Activated naive CD4-positive, alpha-beta T cell (primary cell): ENCODE measurements at regions not wholly inside any gene's neighbourhood (a gene's known extent, or its start where the extent isn't known, plus 50 kb on each side); places are given as distances from the start of the nearest gene placed in this dataset.

Source experiments
- DNase-seq, 4 experiments: peaks; one replicate each; lab custom pipeline; 2025; lab: John Stamatoyannopoulos, UW

DNA sequence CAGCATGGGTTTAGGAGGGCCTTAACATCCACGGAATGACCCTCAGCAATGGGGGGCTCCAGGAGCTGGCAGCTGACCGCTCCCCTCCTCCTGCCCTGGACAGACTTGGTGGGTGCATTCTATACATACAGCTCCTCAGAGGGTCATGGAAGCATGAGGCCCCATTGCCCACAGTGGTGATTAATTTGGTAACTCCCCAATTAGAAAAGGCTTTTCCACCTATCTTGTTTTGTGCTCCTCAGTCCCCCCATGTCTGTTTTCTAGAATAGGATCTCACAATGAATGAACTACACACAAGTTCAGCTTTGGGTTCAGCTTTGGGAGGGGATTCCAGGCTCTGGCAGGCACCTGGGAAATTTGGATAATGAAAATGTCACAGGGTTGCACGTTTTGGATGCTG lies 707.8 kb downstream of the UQCRFS1 start:
- DNase-seq, result no peak

DNA sequence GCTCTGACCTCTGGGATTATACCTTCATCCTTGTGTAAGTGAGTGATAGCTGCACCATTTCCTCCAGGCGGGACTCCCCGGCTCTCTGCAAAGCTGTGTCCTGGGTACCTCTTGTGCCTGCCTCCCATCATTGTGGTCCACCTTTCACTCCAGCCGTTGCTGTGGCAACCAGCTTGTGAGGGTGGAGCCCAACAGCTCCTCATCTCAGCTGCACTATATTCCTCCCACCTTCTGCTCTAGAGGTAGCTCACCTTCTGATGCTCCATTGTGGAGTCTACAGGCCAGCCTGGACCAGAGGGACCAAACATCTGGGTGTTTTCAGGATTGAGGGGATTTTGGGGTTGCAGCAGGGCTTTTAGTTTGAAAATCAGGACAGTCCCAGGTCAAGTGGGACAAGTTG lies 708.2 kb downstream of the UQCRFS1 start:
- DNase-seq, result no peak

- DNase-seq, result no peak
Measured at GRCh38 chr19:28504139-28504538, 708.8 kb downstream of the UQCRFS1 start.

DNA sequence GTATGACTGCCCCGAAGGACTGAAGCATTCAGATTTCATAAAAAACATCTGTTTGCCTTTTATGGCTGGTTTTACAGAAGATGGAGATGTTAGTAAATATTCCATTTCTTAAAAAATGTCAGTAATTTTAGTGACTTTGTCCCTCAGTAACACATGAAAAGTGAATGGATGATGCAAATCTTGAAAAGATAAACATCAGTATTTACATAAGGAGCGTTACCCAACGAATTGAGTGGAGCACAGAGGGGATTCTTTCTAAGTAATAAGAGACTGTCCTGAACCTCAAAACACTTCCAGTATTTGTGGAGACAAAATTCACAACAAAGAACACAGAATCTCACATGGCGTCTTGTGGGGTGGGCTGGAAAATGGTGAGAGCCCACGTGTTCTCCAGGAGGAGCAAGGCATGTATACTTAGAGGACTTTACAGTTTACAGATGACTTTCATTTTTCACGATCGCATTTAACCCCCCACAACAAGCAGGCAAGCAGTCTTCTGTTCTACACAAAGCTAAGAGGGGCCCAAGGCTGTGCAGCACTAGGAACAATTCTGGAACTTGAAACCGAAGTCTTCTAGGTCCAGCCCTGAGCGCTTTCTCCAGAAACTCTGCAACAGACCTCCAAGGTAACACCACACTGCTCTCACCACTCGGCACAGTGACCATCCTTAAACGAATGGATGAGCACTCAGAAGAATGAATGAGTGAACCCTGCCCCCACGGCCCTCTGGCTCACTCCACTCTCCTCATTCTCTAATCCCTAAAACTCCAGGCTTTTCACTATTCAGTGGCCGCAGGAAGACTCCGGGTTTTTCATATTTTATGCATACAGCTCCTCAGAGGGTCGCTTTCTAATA lies 709.8 kb downstream of the UQCRFS1 start:
- DNase-seq, result no peak

GRCh38 chr19:28501976-28502375 lies 711.0 kb downstream of the UQCRFS1 start:
- DNase-seq, result no peak

- no peak for DNase-seq
Measured at GRCh38 chr19:28500982-28501630, 711.8 kb downstream of the UQCRFS1 start.

DNA sequence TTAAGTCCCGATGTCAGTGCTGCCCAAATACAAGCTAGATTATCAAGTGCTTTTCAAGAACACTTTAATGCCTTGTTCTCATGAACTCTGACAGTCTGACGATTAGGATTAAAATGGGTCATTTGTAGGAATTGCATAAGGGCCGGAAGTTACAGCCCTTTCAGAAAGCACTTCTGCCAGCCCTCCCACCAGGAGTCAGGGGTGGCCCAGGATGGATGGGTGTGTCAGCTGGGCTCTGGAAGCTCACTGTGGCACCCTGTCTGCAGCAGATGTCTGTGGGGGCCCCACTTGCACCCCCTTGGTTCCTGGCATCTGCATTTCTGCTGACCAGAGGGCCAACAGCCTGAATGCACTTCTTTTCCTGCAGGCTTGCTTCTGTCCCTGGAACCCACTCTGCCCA lies 712.7 kb downstream of the UQCRFS1 start:
- no peak for DNase-seq

DNA sequence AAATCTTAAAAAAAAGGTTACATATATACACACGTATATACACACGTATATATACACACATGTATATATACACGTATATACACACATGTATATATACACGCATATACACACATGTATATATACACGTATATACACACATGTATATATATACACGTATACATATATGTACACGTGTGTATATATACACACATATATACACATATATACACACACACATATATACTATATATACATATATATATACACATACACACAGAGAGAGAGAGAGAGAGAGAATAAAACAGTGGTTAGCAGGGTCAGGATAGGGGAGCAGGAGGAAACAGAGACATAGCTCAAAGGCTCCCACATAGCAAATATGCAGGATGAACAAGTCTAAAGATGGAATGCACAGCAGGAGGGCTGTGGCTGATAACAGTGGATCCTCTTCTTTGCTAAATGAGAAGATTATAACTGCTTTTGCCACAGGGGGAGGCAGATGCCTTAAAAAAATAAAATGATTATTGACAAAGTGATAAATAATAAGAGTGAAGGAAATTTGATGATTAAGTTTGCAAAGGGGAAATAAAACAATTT lies 714.5 kb downstream of the UQCRFS1 start:
- no peak for DNase-seq

GRCh38 chr19:28497887-28498286 lies 715.1 kb downstream of the UQCRFS1 start:
- DNase-seq, result no peak

GRCh38 chr19:28497137-28497536 lies 715.8 kb downstream of the UQCRFS1 start:
- DNase-seq, result no peak

DNA sequence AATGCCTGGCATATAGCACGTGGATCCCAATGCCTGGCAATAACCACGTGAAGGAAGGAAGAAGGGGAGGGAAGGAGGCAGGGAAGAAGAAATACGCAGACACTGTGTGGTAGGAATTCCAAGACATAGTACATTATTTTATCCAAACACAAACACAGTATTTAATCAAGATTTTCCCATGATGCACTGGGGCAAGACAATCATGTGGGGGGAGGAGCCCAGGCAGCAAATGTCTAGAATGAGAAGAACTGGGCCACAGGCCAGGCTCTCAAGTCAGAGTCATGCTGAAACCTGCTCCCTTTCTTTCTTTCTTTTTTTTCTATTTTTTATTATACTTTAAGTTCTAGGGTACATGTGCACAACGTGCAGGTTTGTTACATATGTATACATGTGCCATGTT lies 717.9 kb downstream of the UQCRFS1 start:
- DNase-seq, result no peak

DNA sequence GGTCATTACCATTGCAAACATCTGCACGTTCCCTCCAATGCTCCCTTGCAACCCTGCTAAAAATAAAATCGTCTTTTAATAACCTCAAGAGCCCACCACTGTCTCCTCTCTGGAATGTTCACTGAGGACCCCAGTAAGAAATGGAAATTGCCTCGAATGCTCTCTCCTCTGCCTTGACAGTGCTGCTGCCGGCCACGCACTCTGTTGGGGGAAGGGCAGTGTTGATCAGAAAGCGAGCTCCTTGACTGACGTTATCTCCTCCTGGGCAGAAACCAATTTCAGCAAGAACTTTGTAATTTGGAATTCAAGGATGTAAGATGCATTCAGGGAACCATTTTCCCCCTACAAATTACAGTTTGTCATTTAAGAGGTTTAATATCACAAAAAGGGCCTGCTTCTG lies 718.5 kb downstream of the UQCRFS1 start:
- DNase-seq, result no peak

DNA sequence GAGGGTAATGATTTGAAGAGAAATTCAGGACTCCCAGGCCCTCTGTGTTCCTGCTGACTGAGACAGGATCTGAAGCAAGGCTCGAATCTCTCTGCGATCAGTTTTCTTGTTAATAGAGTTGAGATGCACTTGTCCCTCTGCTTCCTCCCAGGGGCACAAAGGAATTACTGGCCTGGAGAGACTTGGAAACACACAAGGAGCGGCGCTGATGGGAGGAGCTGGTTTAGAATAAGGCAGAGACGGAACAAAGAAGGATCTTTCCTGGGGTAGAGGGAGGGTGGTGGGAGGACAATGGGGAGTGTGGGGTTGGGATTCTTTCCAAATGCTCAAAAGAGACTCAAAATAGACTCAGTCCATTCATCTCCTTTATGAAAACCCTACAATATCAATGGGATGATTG lies 719.1 kb downstream of the UQCRFS1 start:
- DNase-seq, result no peak

DNA sequence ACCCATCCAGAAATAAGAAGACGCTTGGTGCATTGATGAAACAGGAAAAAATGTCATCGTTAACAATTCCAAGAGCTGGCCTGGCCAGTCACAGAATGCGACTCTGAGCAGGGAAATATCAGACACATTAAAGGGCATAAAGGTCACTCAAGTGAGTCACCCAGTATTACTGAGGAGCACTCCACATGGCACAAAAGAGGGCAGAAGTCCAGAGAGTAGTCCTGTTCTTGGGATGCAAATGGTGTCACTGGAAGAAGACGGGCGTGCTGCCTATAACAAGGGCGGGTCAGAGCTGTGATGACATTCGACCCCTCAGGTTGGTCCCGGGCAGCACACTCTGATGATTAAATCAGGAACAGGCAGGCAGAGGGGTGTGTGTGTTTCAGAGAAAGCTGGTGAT lies 720.3 kb downstream of the UQCRFS1 start:
- no peak for DNase-seq

DNA sequence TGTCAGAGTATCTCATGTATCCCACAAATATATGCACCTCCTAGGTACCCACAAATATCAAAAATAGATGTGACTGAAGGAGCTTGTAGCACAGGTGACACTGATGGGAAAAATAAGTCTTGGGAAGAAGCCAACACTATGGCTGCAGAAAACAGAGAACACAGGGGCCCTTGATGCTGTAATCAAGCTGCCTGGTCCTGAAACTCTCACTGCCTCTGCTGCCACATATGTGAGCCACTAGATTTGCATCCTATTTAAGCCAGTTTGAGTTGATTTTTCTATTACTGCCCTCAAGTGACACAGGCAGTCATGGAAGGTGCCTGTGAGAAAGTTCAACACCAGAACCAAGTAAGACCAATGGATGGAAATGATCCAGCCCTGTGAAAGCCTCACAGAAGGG lies 720.8 kb downstream of the UQCRFS1 start:
- no peak for DNase-seq

- no peak for DNase-seq
Measured at GRCh38 chr19:28489776-28490175, 723.2 kb downstream of the UQCRFS1 start.

- DNase-seq, result no peak
Measured at GRCh38 chr19:28489126-28489660, 723.8 kb downstream of the UQCRFS1 start.

- DNase-seq, result no peak
Measured at GRCh38 chr19:28487999-28488398, 725.0 kb downstream of the UQCRFS1 start.

DNA sequence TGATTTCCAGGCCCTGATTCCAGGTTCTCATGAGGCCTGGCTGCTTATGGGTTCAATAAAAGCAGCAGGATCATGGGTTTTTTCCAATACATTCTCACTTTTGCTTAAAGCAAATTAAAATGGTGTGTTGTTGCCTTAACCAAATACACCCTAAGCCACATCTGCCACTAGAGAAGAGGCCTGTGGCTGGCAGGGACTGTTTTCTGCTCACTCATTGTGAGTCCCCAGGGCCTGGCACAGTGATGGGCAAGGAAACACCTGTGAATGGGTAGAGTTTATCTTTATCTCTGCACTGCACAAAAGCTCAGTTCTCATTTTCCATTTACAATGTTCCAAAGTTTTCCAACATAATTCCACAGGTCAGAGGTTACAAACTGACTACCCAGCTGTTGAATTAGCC lies 726.0 kb downstream of the UQCRFS1 start:
- no peak for DNase-seq

DNA sequence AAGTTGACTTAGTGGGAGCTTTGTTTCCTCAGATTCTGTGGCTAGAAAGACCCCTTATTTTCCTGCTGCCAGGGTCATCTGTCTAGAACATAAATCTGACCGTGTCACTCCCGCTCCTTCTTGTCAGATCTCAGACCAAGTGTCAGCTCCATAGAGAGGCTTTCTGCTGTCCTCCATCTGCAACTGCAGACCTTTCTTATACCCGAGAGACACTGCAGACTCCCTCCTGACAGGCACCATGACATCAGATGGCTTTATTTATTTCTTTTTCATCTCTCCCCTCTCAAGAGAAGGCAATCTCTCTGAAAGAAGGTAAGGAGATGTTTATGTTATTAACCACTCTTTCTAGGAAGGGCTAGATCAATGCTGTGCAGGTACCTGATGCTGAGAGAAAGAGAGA lies 726.5 kb downstream of the UQCRFS1 start:
- DNase-seq, result no peak

- DNase-seq, result no peak
Measured at GRCh38 chr19:28485292-28485691, 727.7 kb downstream of the UQCRFS1 start.

DNA sequence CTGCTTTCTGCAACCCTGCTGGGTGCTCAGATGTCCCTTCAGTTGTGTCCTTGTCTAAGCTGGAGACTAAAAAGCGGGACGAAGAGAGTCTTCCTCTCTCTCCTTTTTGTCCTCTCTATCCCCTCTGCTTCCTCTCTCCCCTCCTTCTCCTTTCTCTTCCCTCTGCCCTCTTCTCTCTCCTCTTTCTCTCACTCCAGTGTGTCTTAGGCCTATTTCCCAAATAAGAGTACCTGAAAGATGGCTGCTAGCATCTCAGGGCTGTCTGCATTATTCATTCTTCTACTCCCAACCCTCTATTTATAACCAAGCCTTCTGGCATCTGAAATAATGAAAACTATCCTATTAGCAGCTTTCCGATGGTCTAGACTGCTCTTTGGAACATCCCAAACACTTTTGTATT lies 729.8 kb downstream of the UQCRFS1 start:
- DNase-seq, result no peak

DNA sequence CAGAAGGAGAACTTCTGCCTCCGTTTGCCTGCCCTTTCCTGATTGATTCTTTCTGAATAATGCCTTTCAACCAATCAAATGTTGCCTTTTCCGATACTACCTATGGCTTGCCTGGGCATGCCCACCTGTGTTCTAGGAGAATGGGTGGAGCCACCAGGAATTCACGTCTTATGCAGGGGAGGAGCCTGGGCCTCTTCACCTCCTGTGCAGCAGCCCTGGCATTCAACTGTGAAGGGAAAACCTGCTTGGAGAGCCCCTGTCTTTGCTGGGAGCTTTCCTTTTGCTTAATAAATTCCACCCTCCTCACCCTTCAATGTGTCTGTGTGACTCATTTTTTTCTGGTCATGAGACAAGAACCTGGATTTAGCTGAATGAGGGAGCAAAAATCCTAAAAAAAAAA lies 730.7 kb downstream of the UQCRFS1 start:
- no peak for DNase-seq
